ENCODE measurements at regions not wholly inside any gene's neighbourhood (a gene's known extent, or its start where the extent isn't known, plus 50 kb on each side); places are given as distances from the start of the nearest gene placed in this dataset.

- DNase-seq (ENCODE audit: low spot score) = no peak
Observed at GRCh38 chr10:128875030-128875744, 591.9 kb upstream of the MGMT start.

GRCh38 chr10:128875956-128876736, 590.9 kb upstream of the MGMT start:
- DNase-seq (ENCODE audit: low spot score) = no peak

- DNase-seq (ENCODE audit: low spot score) = no peak
Observed at GRCh38 chr10:128877141-128877540, 589.9 kb upstream of the MGMT start.

GRCh38 chr10:128877936-128878335, 589.1 kb upstream of the MGMT start:
- DNase-seq (ENCODE audit: low spot score) = no peak

- no peak for DNase-seq (ENCODE audit: low spot score)
Observed at GRCh38 chr10:128879030-128879429, 588.0 kb upstream of the MGMT start.

- no peak for DNase-seq (ENCODE audit: low spot score)
Observed at GRCh38 chr10:128879441-128880140, 587.5 kb upstream of the MGMT start.

- no peak for DNase-seq (ENCODE audit: low spot score)
Observed at GRCh38 chr10:128880159-128880725, 586.8 kb upstream of the MGMT start.

GRCh38 chr10:128881086-128881485, 586.0 kb upstream of the MGMT start:
- no peak for DNase-seq (ENCODE audit: low spot score)

- DNase-seq (ENCODE audit: low spot score) = no peak
Observed at GRCh38 chr10:128883231-128884032, 583.6 kb upstream of the MGMT start.

- no peak for DNase-seq (ENCODE audit: low spot score)
Observed at GRCh38 chr10:128884033-128884425, 583.0 kb upstream of the MGMT start.

- no peak for DNase-seq (ENCODE audit: low spot score)
Observed at GRCh38 chr10:128884496-128885072, 582.5 kb upstream of the MGMT start.

GRCh38 chr10:128885573-128886555, 581.2 kb upstream of the MGMT start:
- no peak for DNase-seq (ENCODE audit: low spot score)

- no peak for DNase-seq (ENCODE audit: low spot score)
Observed at GRCh38 chr10:128887856-128888255, 579.2 kb upstream of the MGMT start.

GRCh38 chr10:128892005-128892404, 575.0 kb upstream of the MGMT start:
- DNase-seq (ENCODE audit: low spot score) = no peak

GRCh38 chr10:128894641-128895040, 572.4 kb upstream of the MGMT start:
- no peak for DNase-seq (ENCODE audit: low spot score)

- no peak for DNase-seq (ENCODE audit: low spot score)
Observed at GRCh38 chr10:128895473-128895872, 571.6 kb upstream of the MGMT start.

GRCh38 chr10:128896116-128896795, 570.8 kb upstream of the MGMT start:
- DNase-seq (ENCODE audit: low spot score) = no peak

- DNase-seq (ENCODE audit: low spot score) = no peak
Observed at GRCh38 chr10:128896963-128897362, 570.1 kb upstream of the MGMT start.

GRCh38 chr10:128897401-128898129, 569.5 kb upstream of the MGMT start:
- no peak for DNase-seq (ENCODE audit: low spot score)

Measured in putamen (tissue), 1 donor.